HCT116 (cell line): ENCODE measurements at regions not wholly inside any gene's neighbourhood (a gene's known extent, or its start where the extent isn't known, plus 50 kb on each side); places are given as distances from the start of the nearest gene placed in this dataset.

ENCODE experiments used
- POLR2AphosphoS5 ChIP-seq: IDR thresholded peaks from 2 replicates; pipeline ENCODE4 v1.6.1; 2011; ENCODE audit warnings: mild to moderate bottlenecking, low read depth, low read length, moderate library complexity
- TF ChIP-seq, protein P1 (sequence below): IDR thresholded peaks from 2 replicates; pipeline ENCODE4 v1.6.1; 2012

DNA sequence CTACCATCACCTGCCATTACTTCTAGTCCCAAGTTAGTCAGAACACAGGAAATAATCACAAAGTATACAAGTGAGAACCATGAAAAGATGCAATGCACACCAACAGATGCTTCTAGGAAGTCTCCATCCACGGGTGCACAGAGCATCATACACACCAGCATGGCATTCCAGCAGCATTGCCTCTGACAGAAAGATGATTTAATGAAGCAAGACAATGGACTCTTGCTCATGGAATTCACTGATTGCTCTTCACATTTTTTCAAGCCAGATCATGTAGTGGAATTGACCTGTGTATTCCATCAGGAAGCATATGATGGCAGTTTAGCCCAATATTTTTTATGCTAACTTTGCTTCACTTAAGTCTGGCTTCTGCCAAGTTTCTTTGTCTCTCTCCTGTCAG lies 406.3 kb upstream of the RGS17 start:
- no peak for TF ChIP-seq POLR2AphosphoS5
- TF ChIP-seq, protein P1, sequence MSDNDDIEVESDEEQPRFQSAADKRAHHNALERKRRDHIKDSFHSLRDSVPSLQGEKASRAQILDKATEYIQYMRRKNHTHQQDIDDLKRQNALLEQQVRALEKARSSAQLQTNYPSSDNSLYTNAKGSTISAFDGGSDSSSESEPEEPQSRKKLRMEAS: no peak
